ENCODE measurements at regions not wholly inside any gene's neighbourhood (a gene's known extent, or its start where the extent isn't known, plus 50 kb on each side); places are given as distances from the start of the nearest gene placed in this dataset.

DNA sequence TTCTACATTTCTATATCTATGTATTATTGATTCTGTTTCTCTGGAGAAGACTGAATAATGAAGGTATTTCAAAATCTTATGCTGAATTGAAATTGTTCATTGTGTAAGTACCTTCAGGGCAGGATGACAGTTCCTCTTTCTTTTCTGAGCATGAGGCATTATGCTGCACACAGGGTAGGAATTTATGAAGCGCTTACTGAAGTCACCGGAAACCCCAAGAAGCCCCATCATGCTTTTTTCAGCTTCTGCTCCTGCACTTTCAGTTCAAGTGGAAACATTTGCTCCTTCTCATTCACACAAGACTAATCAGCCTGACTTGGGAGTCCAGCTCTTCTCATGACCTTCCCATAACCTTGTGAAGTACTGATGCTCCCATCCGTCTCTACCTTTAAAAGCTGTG, 314.7 kb upstream of the SORL1-AS1 start:
- no CpG with 5 or more reads among the region's 3 CpGs for WGBS (ENCODE audit: extremely low coverage, insufficient read length, low lambda C conversion rate)
- Mint-ChIP-seq H3K4me1 (peaks cover 4 to 10% of the 10 kb centered on the region in 2 experiments), H3K27me3 (ENCODE audit: low read depth) (peaks cover 5% of the 10 kb centered on the region; the same call in 1 of the 2 replicates), H3K4me3 (no peak overlapping the region), H3K9me3 (no peaks in the 10 kb centered on the region), H3K36me3 (ENCODE audit: insufficient read depth in 1 of 3, low read depth in 3 of 3) (no peaks in the 10 kb centered on the region; a peak in 2 of 7 replicates), H3K27ac (no peak overlapping the region)
- no peaks in the 10 kb centered on the region for H3K79me1 ChIP-seq (ENCODE audit: insufficient read depth, low read depth, low read length, poor library complexity, severe bottlenecking)
- H2AK5ac ChIP-seq (ENCODE audit: insufficient read length, low read length): no peak overlapping the region
- no peak overlapping the region for H3K27ac ChIP-seq (ENCODE audit: insufficient read length, low read depth, low read length)
- no peak overlapping the region for H2BK120ac ChIP-seq (ENCODE audit: low read depth, low read length, poor library complexity, severe bottlenecking)
- H4K91ac ChIP-seq (ENCODE audit: insufficient read length, low read depth, low read length): no peak overlapping the region
- H4K20me1 ChIP-seq (ENCODE audit: control insufficient read depth, insufficient read depth, insufficient read length): no peaks in the 10 kb centered on the region
- peaks cover 3% of the 10 kb centered on the region for H3K27me3 ChIP-seq (ENCODE audit: insufficient read depth, low read length)
- TF ChIP-seq, protein P1, sequence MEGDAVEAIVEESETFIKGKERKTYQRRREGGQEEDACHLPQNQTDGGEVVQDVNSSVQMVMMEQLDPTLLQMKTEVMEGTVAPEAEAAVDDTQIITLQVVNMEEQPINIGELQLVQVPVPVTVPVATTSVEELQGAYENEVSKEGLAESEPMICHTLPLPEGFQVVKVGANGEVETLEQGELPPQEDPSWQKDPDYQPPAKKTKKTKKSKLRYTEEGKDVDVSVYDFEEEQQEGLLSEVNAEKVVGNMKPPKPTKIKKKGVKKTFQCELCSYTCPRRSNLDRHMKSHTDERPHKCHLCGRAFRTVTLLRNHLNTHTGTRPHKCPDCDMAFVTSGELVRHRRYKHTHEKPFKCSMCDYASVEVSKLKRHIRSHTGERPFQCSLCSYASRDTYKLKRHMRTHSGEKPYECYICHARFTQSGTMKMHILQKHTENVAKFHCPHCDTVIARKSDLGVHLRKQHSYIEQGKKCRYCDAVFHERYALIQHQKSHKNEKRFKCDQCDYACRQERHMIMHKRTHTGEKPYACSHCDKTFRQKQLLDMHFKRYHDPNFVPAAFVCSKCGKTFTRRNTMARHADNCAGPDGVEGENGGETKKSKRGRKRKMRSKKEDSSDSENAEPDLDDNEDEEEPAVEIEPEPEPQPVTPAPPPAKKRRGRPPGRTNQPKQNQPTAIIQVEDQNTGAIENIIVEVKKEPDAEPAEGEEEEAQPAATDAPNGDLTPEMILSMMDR (conservative IDR thresholded peaks at IDR 0.05): no peak
- DNase-seq: no peak
- no peak overlapping the region for H2BK12ac ChIP-seq (ENCODE audit: insufficient read length, low read depth, low read length)
- no peaks in the 10 kb centered on the region for H3K79me2 ChIP-seq (ENCODE audit: insufficient read depth, low read length)
- no peak overlapping the region for H3T11ph ChIP-seq (ENCODE audit: low read length)
- H4K5ac ChIP-seq (ENCODE audit: insufficient read length, low read depth, low read length): no peak overlapping the region
- H3K4ac ChIP-seq (ENCODE audit: low read depth, low read length): no peak overlapping the region
- H4K8ac ChIP-seq (replicated peaks; ENCODE audit: insufficient read length, low read depth, low read length): no peak overlapping the region
- no peak overlapping the region for H3K9ac ChIP-seq (ENCODE audit: extremely low read depth, insufficient read length, low read length)
- H3K56ac ChIP-seq (ENCODE audit: insufficient read length, low read depth, low read length): no peak overlapping the region
- no peaks in the 10 kb centered on the region for H3K4me1 ChIP-seq (ENCODE audit: insufficient read depth, low read length)
- no peaks in the 10 kb centered on the region for H3K23me2 ChIP-seq (ENCODE audit: insufficient read length, low read depth, low read length, poor library complexity, severe bottlenecking)
- H3K9me3 ChIP-seq (ENCODE audit: control insufficient read depth, low read depth, low read length): no peaks in the 10 kb centered on the region
- H2BK20ac ChIP-seq (ENCODE audit: low read depth, low read length, poor library complexity, severe bottlenecking): no peak overlapping the region
- H3K14ac ChIP-seq (ENCODE audit: insufficient read depth, low read length): no peak overlapping the region
- no peak overlapping the region for H3K18ac ChIP-seq (ENCODE audit: insufficient read length, low read depth, low read length)
- no peak overlapping the region for H2AFZ ChIP-seq (ENCODE audit: low read length)
- no peak overlapping the region for H3K23ac ChIP-seq (ENCODE audit: insufficient read length, low read depth, low read length)
- H3K4me2 ChIP-seq (ENCODE audit: insufficient read depth, insufficient read length, low read length): no peak overlapping the region
- H2BK15ac ChIP-seq (ENCODE audit: low read depth, low read length): no peak overlapping the region
- H2BK5ac ChIP-seq (ENCODE audit: insufficient read length, low read length): no peak overlapping the region
